HFF-Myc (cell line): ENCODE measurements at regions not wholly inside any gene's neighbourhood (a gene's known extent, or its start where the extent isn't known, plus 50 kb on each side); places are given as distances from the start of the nearest gene placed in this dataset.

ENCODE experiments used
- DNase-seq: peaks from one replicate; pipeline ENCODE4 v3.0.0-alpha.2; 2011; ENCODE audit warnings: low read depth; ENCODE audit errors: extremely low read depth
- H3K4me3 ChIP-seq: replicated peaks from 2 replicates; pipeline ENCODE4 v1.5.1; 2011; ENCODE audit warnings: low read depth, mild to moderate bottlenecking, control low read depth, low read length
- CTCF ChIP-seq: IDR thresholded peaks from 2 replicates; pipeline ENCODE4 v1.5.1; 2012; ENCODE audit warnings: mild to moderate bottlenecking, low read depth, low read length, control low read depth; ENCODE audit errors: missing control alignments

GRCh38 chr2:51258301-51258700 lies 226.4 kb upstream of the NRXN1 start:
- TF ChIP-seq CTCF = no peak
- H3K4me3 ChIP-seq = no peak overlapping the region
- no peak for DNase-seq

- H3K4me3 ChIP-seq = no peak overlapping the region
- no peak for DNase-seq
- TF ChIP-seq CTCF = no peak
Measured at GRCh38 chr2:51256736-51257135, 224.8 kb upstream of the NRXN1 start.

GRCh38 chr2:51251356-51251755 lies 219.4 kb upstream of the NRXN1 start:
- DNase-seq = no peak
- no peak for TF ChIP-seq CTCF
- no peak overlapping the region for H3K4me3 ChIP-seq

- DNase-seq = no peak
- TF ChIP-seq CTCF = no peak
- H3K4me3 ChIP-seq = no peak overlapping the region
Measured at GRCh38 chr2:51247252-51247805, 215.4 kb upstream of the NRXN1 start.

- H3K4me3 ChIP-seq = no peak overlapping the region
- DNase-seq = no peak
- no peak for TF ChIP-seq CTCF
Measured at GRCh38 chr2:51243892-51244535, 212.1 kb upstream of the NRXN1 start.

- H3K4me3 ChIP-seq = no peak overlapping the region
- DNase-seq = no peak
- TF ChIP-seq CTCF = no peak
Measured at GRCh38 chr2:51237626-51238271, 205.8 kb upstream of the NRXN1 start.
